Astrocyte (in vitro differentiated cells and primary cell): ENCODE measurements at regions not wholly inside any gene's neighbourhood (a gene's known extent, or its start where the extent isn't known, plus 50 kb on each side); places are given as distances from the start of the nearest gene placed in this dataset.

Experiments used
- CTCF ChIP-seq: IDR thresholded peaks from 2 replicates; pipeline ENCODE4 v1.5.1; 2011; ENCODE audit warnings: low read depth, mild to moderate bottlenecking, inconsistent platforms, low read length, moderate library complexity; ENCODE audit not compliant: insufficient read depth
- EZH2 ChIP-seq: IDR thresholded peaks from 2 replicates; pipeline ENCODE4 v1.6.1; 2012; ENCODE audit warnings: mild to moderate bottlenecking, low read length, inconsistent platforms; ENCODE audit not compliant: insufficient read depth

- TF ChIP-seq CTCF (peak; percentile 61), EZH2 (no peak)
These were observed 116.8 kb upstream of the SHISA3 start for GRCh38 chr4:42280327-42281095.
